A549 (cell line): ENCODE measurements at regions not wholly inside any gene's neighbourhood (a gene's known extent, or its start where the extent isn't known, plus 50 kb on each side); places are given as distances from the start of the nearest gene placed in this dataset.

Experiments used
- ATAC-seq, 2 experiments: fragments of 200-7000 bp in 1 of 2; fragments of >200 bp in 1 of 2; cut with Nextera tagmentation in 1 of 2; cut with Tn5 transposase in 1 of 2; 3 replicates each; pipeline versions ENCODE4 v1.8.0 to v1.9.1; 2018 to 2020; ENCODE audit warnings: mild to moderate bottlenecking in 1 of 2, moderate library complexity in 1 of 2
- CTCF ChIA-PET: fragments of 300-600 bp; sonication (Branson Sonifier 250); formaldehyde crosslinking; extraction: SDS; loops from one replicate; lab custom pipeline; 2021; ENCODE audit warnings: antibody characterized with exemption, inconsistent platforms; lab: Yijun Ruan, JAX
- POLR2A ChIA-PET: fragments of 350-600 bp; formaldehyde crosslinking; extraction: SDS; loops from one replicate; lab custom pipeline; 2021; ENCODE audit warnings: antibody characterized with exemption, inconsistent platforms; lab: Yijun Ruan, JAX
- DNase-seq, 2 experiments: peaks; one replicate each; pipeline versions ENCODE4 v3.0.0 to v3.0.0-alpha.2; 2011 to 2016; ENCODE audit warnings: low read depth in 1 of 2, low spot score in 1 of 2
- FAIRE-seq: peaks from 2 replicates; lab custom pipeline; 2011; peaks lifted over from hg19 to GRCh38; lab: Jason Lieb, UNC
- H3K27ac ChIP-seq, 2 experiments: fragments of >200 bp; sonication (Bioruptor Twin); formaldehyde crosslinking; 3 replicates each; pipeline ENCODE4 v1.5.1; 2016 to 2017
- H3K4me1 ChIP-seq: fragments of >200 bp; sonication (Bioruptor Twin); formaldehyde crosslinking; 3 replicates; pipeline ENCODE4 v1.6.1; 2016
- H3K4me2 ChIP-seq: fragments of >200 bp; sonication (Bioruptor Twin); formaldehyde crosslinking; 3 replicates; pipeline ENCODE4 v1.6.1; 2016
- H3K4me3 ChIP-seq: fragments of >200 bp; sonication (Bioruptor Twin); formaldehyde crosslinking; 3 replicates; pipeline ENCODE4 v1.5.1; 2016
- H3K9me3 ChIP-seq: fragments of >200 bp; sonication (Bioruptor Twin); formaldehyde crosslinking; 3 replicates; pipeline ENCODE4 v1.6.1; 2016
- CBX2 ChIP-seq: fragments of 200-600 bp; sonication (generic); IDR thresholded peaks from 2 replicates; pipeline ENCODE4 v1.6.1; 2016; ENCODE audit warnings: low read depth, mild to moderate bottlenecking, borderline replicate concordance
- CBX8 ChIP-seq: fragments of 200-600 bp; sonication (generic); IDR thresholded peaks from 2 replicates; pipeline ENCODE4 v1.6.1; 2016
- CEBPB ChIP-seq, 2 experiments: fragments of >200 bp in 1 of 2; sonication (Bioruptor Twin) in 1 of 2; formaldehyde crosslinking in 1 of 2; IDR thresholded peaks; 2 replicates each; pipeline ENCODE4 v1.6.1; 2012 to 2016
- CHD2 ChIP-seq: fragments of 150-350 bp; IDR thresholded peaks from 2 replicates; pipeline ENCODE4 v1.6.1; 2014; ENCODE audit warnings: low read length; ENCODE audit not compliant: partially characterized antibody
- CHD4 ChIP-seq: fragments of 200-600 bp; sonication (generic); IDR thresholded peaks from 2 replicates; pipeline ENCODE4 v1.6.1; 2016; ENCODE audit warnings: antibody characterized with exemption, mild to moderate bottlenecking, borderline replicate concordance
- E2F6 ChIP-seq: IDR thresholded peaks from 2 replicates; pipeline ENCODE4 v1.6.1; 2012; ENCODE audit warnings: low read depth, borderline replicate concordance
- EHMT2 ChIP-seq: fragments of 200-600 bp; sonication (generic); IDR thresholded peaks from 2 replicates; pipeline ENCODE4 v1.6.1; 2016; ENCODE audit warnings: antibody characterized with exemption, low read depth, mild to moderate bottlenecking, moderate library complexity
- ELK1 ChIP-seq: fragments of 150-350 bp; IDR thresholded peaks from 2 replicates; pipeline ENCODE4 v1.6.1; 2014; ENCODE audit warnings: low read depth, mild to moderate bottlenecking, low read length
- FOSL2 ChIP-seq, 2 experiments: fragments of 450-650 bp in 1 of 2; fragments of >200 bp in 1 of 2; sonication (Bioruptor Twin) in 1 of 2; formaldehyde crosslinking; IDR thresholded peaks; 2 replicates each; pipeline versions ENCODE4 v1.5.0 to v1.6.1; 2016 to 2020; ENCODE audit warnings: mild to moderate bottlenecking in 1 of 2, moderate library complexity in 1 of 2
- HDAC2 ChIP-seq: fragments of 200-600 bp; sonication (generic); IDR thresholded peaks from 2 replicates; pipeline ENCODE4 v1.6.1; 2016
- HEYL ChIP-seq: fragments of 250-450 bp; sonication (Bioruptor Pico); IDR thresholded peaks from 2 replicates; pipeline ENCODE4 v1.8.0; 2021; ENCODE audit warnings: mild to moderate bottlenecking, moderate library complexity
- HMGXB4 ChIP-seq: fragments of 250-450 bp; sonication (Bioruptor Pico); IDR thresholded peaks from 2 replicates; pipeline ENCODE4 v1.5.0; 2021; ENCODE audit warnings: mild to moderate bottlenecking, moderate library complexity, borderline replicate concordance
- HOXB13 ChIP-seq: fragments of 250-450 bp; sonication (Bioruptor Pico); IDR thresholded peaks from 2 replicates; pipeline ENCODE4 v1.5.0; 2020; ENCODE audit warnings: low read depth, mild to moderate bottlenecking, moderate library complexity
- JUNB ChIP-seq: fragments of >200 bp; sonication (Bioruptor Twin); formaldehyde crosslinking; IDR thresholded peaks from 2 replicates; pipeline ENCODE4 v1.6.1; 2016
- KDM1A ChIP-seq: fragments of 200-600 bp; sonication (generic); IDR thresholded peaks from 2 replicates; pipeline ENCODE4 v1.6.1; 2016; ENCODE audit warnings: low read depth, mild to moderate bottlenecking
- MAFK ChIP-seq: fragments of 450-650 bp; IDR thresholded peaks from 2 replicates; pipeline ENCODE4 v1.6.1; 2014; ENCODE audit not compliant: partially characterized antibody
- MYC ChIP-seq: IDR thresholded peaks from 2 replicates; pipeline ENCODE4 v1.6.1; 2012; ENCODE audit warnings: mild to moderate bottlenecking, inconsistent platforms, low read length, improper control_type of control experiment, borderline replicate concordance
- NR3C1 ChIP-seq: fragments of >200 bp; sonication (Bioruptor Twin); formaldehyde crosslinking; IDR thresholded peaks from 3 replicates; pipeline ENCODE4 v1.6.1; 2017
- PHF8 ChIP-seq: fragments of 200-600 bp; sonication (generic); IDR thresholded peaks from 2 replicates; pipeline ENCODE4 v1.6.1; 2016; ENCODE audit warnings: low read depth, mild to moderate bottlenecking, antibody characterized with exemption, moderate library complexity, borderline replicate concordance
- POLR2AphosphoS2 ChIP-seq: conservative IDR thresholded peaks from 2 replicates; pipeline ENCODE4 v1.6.1; 2012; ENCODE audit warnings: low read length, improper control_type of control experiment, inconsistent platforms
- RAD21 ChIP-seq, 2 experiments: fragments of >200 bp in 1 of 2; sonication (Bioruptor Twin) in 1 of 2; formaldehyde crosslinking in 1 of 2; IDR thresholded peaks in 1 of 2; conservative IDR thresholded peaks in 1 of 2; 2 replicates in 1 of 2; 3 replicates in 1 of 2; pipeline ENCODE4 v1.6.1; 2012 to 2018; ENCODE audit warnings: inconsistent platforms in 1 of 2
- RARB ChIP-seq: fragments of 250-450 bp; sonication (Bioruptor Pico); IDR thresholded peaks from 2 replicates; pipeline ENCODE4 v1.8.0; 2021; ENCODE audit warnings: mild to moderate bottlenecking, moderate library complexity
- RCOR1 ChIP-seq: fragments of 150-350 bp; IDR thresholded peaks from 2 replicates; pipeline ENCODE4 v1.6.1; 2014; ENCODE audit warnings: antibody characterized with exemption, low read length, low read depth
- REST ChIP-seq: fragments of 200-600 bp; sonication (generic); IDR thresholded peaks from 2 replicates; pipeline ENCODE4 v1.6.1; 2016; ENCODE audit warnings: antibody characterized with exemption, mild to moderate bottlenecking, moderate library complexity
- RNF2 ChIP-seq: fragments of 200-600 bp; sonication (generic); IDR thresholded peaks from 2 replicates; pipeline ENCODE4 v1.6.1; 2016; ENCODE audit warnings: low read depth, mild to moderate bottlenecking, antibody characterized with exemption, moderate library complexity, borderline replicate concordance
- SMC3 ChIP-seq: fragments of >200 bp; sonication (Bioruptor Twin); formaldehyde crosslinking; IDR thresholded peaks from 3 replicates; pipeline ENCODE4 v1.6.1; 2018; ENCODE audit warnings: inconsistent platforms
- ZFP36 ChIP-seq: fragments of 450-650 bp; IDR thresholded peaks from 2 replicates; pipeline ENCODE4 v1.6.1; 2014; ENCODE audit warnings: borderline replicate concordance; ENCODE audit not compliant: partially characterized antibody
- WGBS: methylation state at CpG from one replicate; pipeline ENCODE4 v1.1.6; 2017; ENCODE audit errors: missing lambda C conversion rate; 5-methylcytosine and 5-hydroxymethylcytosine counted together
- TF ChIP-seq, protein P1 (sequence below): fragments of 450-650 bp; IDR thresholded peaks from 2 replicates; pipeline ENCODE4 v1.6.1; 2014; ENCODE audit warnings: antibody characterized with exemption
- TF ChIP-seq, protein P2 (sequence below): fragments of >200 bp; sonication (Bioruptor Twin); formaldehyde crosslinking; IDR thresholded peaks from 3 replicates; pipeline ENCODE4 v1.6.1; 2016

DNA sequence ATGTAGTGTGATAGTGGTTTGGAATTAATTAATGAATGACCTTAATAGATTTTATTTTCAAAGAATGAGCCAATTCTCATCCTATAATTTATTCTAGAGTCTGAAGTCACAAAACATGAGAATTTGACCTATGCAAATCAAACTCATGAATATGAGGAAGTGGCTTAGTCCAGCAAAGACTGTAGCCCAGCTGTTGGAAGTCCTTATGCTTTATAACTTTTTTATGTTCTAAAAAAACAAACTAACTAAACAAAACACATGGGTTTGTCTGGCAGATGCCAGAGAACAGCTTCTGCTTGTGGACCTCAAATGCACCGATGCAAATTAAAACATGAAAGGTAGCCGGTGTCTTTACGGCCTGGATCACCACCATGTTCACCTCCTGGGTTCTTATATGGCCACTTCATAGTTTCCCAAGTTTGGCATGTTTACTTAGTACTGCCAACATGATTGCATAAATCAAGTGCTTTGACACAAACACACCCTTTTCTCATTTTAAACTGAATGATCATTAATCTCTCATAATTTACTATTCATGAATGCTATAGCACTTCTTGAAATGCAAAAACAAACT, 277.4 kb downstream of the PAPSS1 start:
- Histone ChIP-seq H3K9me3 (no peaks in the 10 kb centered on the region), H3K4me2 (no peak overlapping the region), H3K27ac (no peak overlapping the region), H3K4me1 (no peaks in the 10 kb centered on the region), H3K4me3 (no peak overlapping the region)
- FAIRE-seq (no peak), ATAC-seq (no peak), DNase-seq (no peak)
- POLR2A ChIA-PET = no interaction called here
- WGBS = 74% methylated on average over 3 of the region's 3 CpGs
- CTCF ChIA-PET = no interaction called here
- TF ChIP-seq RCOR1 (no peak), CHD2 (no peak), SMC3 (no peak), POLR2AphosphoS2 (no peak), RARB (CRISPR knock-in tag) (no peak), NR3C1 (no peak), REST (no peak), E2F6 (no peak), ZFP36 (no peak), PHF8 (no peak), RAD21 (conservative IDR thresholded peaks at IDR 0.05 in 1 of 2, IDR thresholded peaks at IDR 0.05 in 1 of 2) (no peak), CEBPB (IDR thresholded peaks at IDR 0.05) (no peak), KDM1A (no peak), CBX2 (no peak), HOXB13 (CRISPR knock-in tag) (no peak), CBX8 (no peak), MAFK (no peak)
- TF ChIP-seq, protein P1, sequence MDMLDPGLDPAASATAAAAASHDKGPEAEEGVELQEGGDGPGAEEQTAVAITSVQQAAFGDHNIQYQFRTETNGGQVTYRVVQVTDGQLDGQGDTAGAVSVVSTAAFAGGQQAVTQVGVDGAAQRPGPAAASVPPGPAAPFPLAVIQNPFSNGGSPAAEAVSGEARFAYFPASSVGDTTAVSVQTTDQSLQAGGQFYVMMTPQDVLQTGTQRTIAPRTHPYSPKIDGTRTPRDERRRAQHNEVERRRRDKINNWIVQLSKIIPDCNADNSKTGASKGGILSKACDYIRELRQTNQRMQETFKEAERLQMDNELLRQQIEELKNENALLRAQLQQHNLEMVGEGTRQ = no peak
- TF ChIP-seq, protein P2, sequence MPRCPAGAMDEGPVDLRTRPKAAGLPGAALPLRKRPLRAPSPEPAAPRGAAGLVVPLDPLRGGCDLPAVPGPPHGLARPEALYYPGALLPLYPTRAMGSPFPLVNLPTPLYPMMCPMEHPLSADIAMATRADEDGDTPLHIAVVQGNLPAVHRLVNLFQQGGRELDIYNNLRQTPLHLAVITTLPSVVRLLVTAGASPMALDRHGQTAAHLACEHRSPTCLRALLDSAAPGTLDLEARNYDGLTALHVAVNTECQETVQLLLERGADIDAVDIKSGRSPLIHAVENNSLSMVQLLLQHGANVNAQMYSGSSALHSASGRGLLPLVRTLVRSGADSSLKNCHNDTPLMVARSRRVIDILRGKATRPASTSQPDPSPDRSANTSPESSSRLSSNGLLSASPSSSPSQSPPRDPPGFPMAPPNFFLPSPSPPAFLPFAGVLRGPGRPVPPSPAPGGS = no peak

DNA sequence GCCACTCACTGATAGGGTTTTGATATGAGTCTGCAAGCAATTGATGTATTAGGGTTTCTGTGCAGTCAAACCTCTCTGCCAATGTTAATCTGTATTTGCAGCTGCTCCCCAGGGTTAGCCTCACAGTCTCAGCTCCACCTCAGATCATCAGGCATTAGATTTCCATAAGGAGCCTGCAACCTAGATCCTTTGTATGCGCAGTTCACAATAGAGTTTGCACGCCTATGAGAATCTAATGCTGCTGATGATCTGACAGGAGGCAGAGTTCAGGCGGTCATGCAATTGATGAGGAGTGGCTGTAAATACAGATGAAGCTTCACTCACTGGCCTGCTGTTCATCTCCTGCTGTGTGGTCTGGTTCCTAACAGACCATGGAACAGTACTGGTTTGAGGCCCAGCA, 280.6 kb downstream of the PAPSS1 start:
- ATAC-seq = no peak
- Histone ChIP-seq H3K9me3 (no peaks in the 10 kb centered on the region), H3K27ac (no peak overlapping the region), H3K4me1 (no peaks in the 10 kb centered on the region), H3K4me3 (no peak overlapping the region), H3K4me2 (no peak overlapping the region)
- ChIA-PET CTCF (no interaction called here), POLR2A (no interaction called here)
- DNase-seq = no peak
- 11% methylated on average over 1 of the region's 3 CpGs for WGBS
- no peak for FAIRE-seq
- TF ChIP-seq MYC (no peak), CHD2 (no peak), RNF2 (no peak), CHD4 (no peak), HDAC2 (no peak), HMGXB4 (CRISPR knock-in tag) (no peak), ELK1 (no peak), HEYL (CRISPR knock-in tag) (no peak), EHMT2 (no peak), FOSL2 (IDR thresholded peaks at IDR 0.05) (no peak), FOSL2 (CRISPR knock-in tag; IDR thresholded peaks at IDR 0.05) (no peak), RAD21 (conservative IDR thresholded peaks at IDR 0.05 in 1 of 2, IDR thresholded peaks at IDR 0.05 in 1 of 2) (no peak), SMC3 (no peak), JUNB (no peak)
